Ovary (tissue), 3 donors: ENCODE measurements at regions not wholly inside any gene's neighbourhood (a gene's known extent, or its start where the extent isn't known, plus 50 kb on each side); places are given as distances from the start of the nearest gene placed in this dataset.

Experiments
- CTCF ChIP-seq, 3 donors: fragments of 450-650 bp in 2 of 3; fragments of 200-600 bp in 1 of 3; IDR thresholded peaks; one replicate each; pipeline versions ENCODE4 v1.5.1 to v1.8.0; 2016 to 2022; ENCODE audit warnings: antibody characterized with exemption in 3 of 3, mild to moderate bottlenecking in 1 of 3
- POLR2A ChIP-seq: fragments of 450-650 bp; IDR thresholded peaks from one replicate; pipeline ENCODE4 v1.6.1; 2017; ENCODE audit warnings: antibody characterized with exemption, mild to moderate bottlenecking, moderate library complexity
- donor health status: DM: no; HTN: no; CAD: no.

GRCh38 chr20:58590679-58591473, 60.2 kb upstream of the STX16 start:
- TF ChIP-seq POLR2A (no peak), CTCF (IDR thresholded peaks at IDR 0.05) (no peak)
